ENCODE measurements at regions not wholly inside any gene's neighbourhood (a gene's known extent, or its start where the extent isn't known, plus 50 kb on each side); places are given as distances from the start of the nearest gene placed in this dataset. TPM values are rescaled to one million over a fixed set of nuclear protein-coding genes. Genes with fewer than 3 reads are reported as not detected.

DNA sequence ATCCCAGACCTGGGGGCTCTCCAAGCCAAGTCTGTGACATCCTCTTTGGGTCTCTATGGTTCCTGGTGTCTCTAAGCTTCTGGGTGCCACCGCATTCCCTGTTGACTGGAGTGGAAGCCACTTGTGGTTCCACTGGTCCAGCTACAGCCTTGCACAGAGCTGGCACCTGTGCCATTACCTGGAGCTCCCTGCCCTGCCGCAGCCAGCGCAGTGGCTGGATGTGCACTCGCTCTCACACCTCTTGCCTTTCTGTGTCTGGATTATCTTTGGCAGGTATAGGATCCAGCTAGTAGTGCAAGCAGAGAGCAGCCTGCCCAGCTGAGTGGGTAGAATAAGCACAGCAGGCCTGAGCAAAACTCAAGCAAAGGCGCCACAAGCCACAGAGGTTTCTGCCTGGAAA, 1635.5 kb downstream of the OTOL1 start:
- intact Hi-C loops (cut with DNase I, micrococcal nuclease): no loop called here
- TF ChIP-seq, protein P1, sequence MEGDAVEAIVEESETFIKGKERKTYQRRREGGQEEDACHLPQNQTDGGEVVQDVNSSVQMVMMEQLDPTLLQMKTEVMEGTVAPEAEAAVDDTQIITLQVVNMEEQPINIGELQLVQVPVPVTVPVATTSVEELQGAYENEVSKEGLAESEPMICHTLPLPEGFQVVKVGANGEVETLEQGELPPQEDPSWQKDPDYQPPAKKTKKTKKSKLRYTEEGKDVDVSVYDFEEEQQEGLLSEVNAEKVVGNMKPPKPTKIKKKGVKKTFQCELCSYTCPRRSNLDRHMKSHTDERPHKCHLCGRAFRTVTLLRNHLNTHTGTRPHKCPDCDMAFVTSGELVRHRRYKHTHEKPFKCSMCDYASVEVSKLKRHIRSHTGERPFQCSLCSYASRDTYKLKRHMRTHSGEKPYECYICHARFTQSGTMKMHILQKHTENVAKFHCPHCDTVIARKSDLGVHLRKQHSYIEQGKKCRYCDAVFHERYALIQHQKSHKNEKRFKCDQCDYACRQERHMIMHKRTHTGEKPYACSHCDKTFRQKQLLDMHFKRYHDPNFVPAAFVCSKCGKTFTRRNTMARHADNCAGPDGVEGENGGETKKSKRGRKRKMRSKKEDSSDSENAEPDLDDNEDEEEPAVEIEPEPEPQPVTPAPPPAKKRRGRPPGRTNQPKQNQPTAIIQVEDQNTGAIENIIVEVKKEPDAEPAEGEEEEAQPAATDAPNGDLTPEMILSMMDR (IDR thresholded peaks at IDR 0.05): no peak

DNA sequence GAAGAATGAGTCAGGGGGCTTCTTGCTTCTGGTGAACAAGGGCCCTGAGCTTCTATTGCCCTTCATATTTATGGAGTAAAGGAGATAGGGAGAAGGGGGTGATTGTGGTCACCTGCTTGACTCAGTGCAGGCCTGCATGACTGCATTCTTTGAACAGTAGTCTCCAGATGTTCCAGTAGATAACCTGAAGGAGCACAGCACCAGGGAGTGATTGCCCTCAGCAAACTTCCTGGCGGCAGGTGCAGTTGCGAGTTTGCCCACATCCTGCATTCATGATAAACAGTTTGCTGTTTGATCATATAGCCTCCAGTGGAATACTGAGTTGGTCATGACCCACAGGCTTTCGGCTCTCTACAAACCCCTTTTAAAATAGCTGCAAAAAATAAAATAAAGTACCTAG, 1632.7 kb downstream of the OTOL1 start:
- TF ChIP-seq, protein P1 (IDR thresholded peaks at IDR 0.05): no peak
- Histone ChIP-seq H3K9me3 (peaks cover 52% of the 10 kb centered on the region), H3K36me3 (ENCODE audit: low read depth) (no peaks in the 10 kb centered on the region), H3K4me1 (ENCODE audit: low read depth) (no peaks in the 10 kb centered on the region), H3K4me3 (no peak overlapping the region)
- DNase-seq: no peak
- intact Hi-C loops (cut with DNase I, micrococcal nuclease): no loop called here
- ATAC-seq: no peak

More for the DNA sequence above, 1635.5 kb downstream of the OTOL1 start:
- ATAC-seq (no peak), DNase-seq (no peak)
- Histone ChIP-seq H3K36me3 (ENCODE audit: low read depth) (no peaks in the 10 kb centered on the region), H3K9me3 (peaks cover 31% of the 10 kb centered on the region), H3K4me3 (no peak overlapping the region), H3K4me1 (ENCODE audit: low read depth) (no peaks in the 10 kb centered on the region)

DNA sequence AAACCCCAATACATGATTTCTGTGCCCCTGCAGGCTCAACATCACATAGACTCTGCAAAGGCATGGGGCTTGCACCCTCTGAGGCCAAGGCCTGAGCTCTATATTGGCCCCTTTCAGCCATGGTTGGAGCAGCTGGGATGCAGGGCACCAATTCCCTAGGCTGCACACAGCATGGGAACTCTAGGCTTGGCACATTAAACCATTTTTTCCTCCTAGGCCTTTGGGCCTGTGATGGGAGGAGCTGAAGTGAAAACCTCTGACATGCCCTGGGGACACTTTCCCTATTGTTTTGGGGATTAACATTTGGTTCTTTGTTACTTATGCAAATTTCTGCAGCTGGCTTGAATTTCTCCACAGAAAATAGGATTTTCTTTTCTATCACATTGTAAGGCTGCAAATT, 1629.5 kb downstream of the OTOL1 start:
- ATAC-seq (no peak), DNase-seq (no peak)
- Histone ChIP-seq H3K9me3 (peaks cover 47% of the 10 kb centered on the region), H3K4me3 (no peak overlapping the region), H3K4me1 (ENCODE audit: low read depth) (no peaks in the 10 kb centered on the region), H3K36me3 (ENCODE audit: low read depth) (no peaks in the 10 kb centered on the region)
- TF ChIP-seq, protein P1 (IDR thresholded peaks at IDR 0.05): no peak
- intact Hi-C loops (cut with DNase I, micrococcal nuclease): no loop called here

Small RNA genes in the stretch of these regions (microRNA-seq; reads per million reads assigned to microRNA genes)
- gene MIR1263: not detected
